Neural cell (in vitro differentiated cells): ENCODE measurements at regions not wholly inside any gene's neighbourhood (a gene's known extent, or its start where the extent isn't known, plus 50 kb on each side); places are given as distances from the start of the nearest gene placed in this dataset.

Source experiments
- CTCF ChIP-seq: fragments of 450-650 bp; IDR thresholded peaks from 2 replicates; pipeline ENCODE4 v1.5.1; 2014; ENCODE audit warnings: antibody characterized with exemption, mild to moderate bottlenecking, moderate library complexity; ENCODE audit not compliant: poor library complexity, severe bottlenecking
- EZH2 ChIP-seq: fragments of 200-600, 300-800 bp; shearing (Covaris generic), sonication (generic); IDR thresholded peaks from 2 replicates; pipeline ENCODE4 v1.6.1; 2014; ENCODE audit warnings: antibody characterized with exemption, low read length, borderline replicate concordance, mild to moderate bottlenecking; ENCODE audit not compliant: insufficient read depth, poor library complexity, severe bottlenecking
- POLR2AphosphoS5 ChIP-seq: IDR thresholded peaks from 2 replicates; pipeline ENCODE4 v1.6.1; 2012
- REST ChIP-seq: IDR thresholded peaks from 2 replicates; pipeline ENCODE4 v1.6.1; 2012; ENCODE audit warnings: borderline replicate concordance
- SMC3 ChIP-seq: fragments of 450-650 bp; conservative IDR thresholded peaks from 2 replicates; pipeline ENCODE4 v1.6.1; 2014; ENCODE audit warnings: antibody characterized with exemption, mild to moderate bottlenecking, moderate library complexity; ENCODE audit not compliant: poor library complexity
- TAF1 ChIP-seq: IDR thresholded peaks from 2 replicates; pipeline ENCODE4 v1.6.1; 2012; ENCODE audit warnings: low read depth

- no peak for TF ChIP-seq POLR2AphosphoS5
- no peak for TF ChIP-seq EZH2
- no peak for TF ChIP-seq CTCF
- no peak for TF ChIP-seq REST
- TF ChIP-seq SMC3, result no peak
- no peak for TF ChIP-seq TAF1
Measured at GRCh38 chr12:53816360-53817020, 64.7 kb upstream of the CISTR start.
